AML-193 (cell line): ENCODE measurements at regions not wholly inside any gene's neighbourhood (a gene's known extent, or its start where the extent isn't known, plus 50 kb on each side); places are given as distances from the start of the nearest gene placed in this dataset.
"Not testable (repeated sequence)": the region's sequence is repeated elsewhere in the genome, so short reads cannot be mapped to it uniquely, and the experiment has no call there.

Experiments
- DNase-seq, 2 experiments: peaks; one replicate each; lab custom pipeline; 2025; lab: John Stamatoyannopoulos, UW

DNA sequence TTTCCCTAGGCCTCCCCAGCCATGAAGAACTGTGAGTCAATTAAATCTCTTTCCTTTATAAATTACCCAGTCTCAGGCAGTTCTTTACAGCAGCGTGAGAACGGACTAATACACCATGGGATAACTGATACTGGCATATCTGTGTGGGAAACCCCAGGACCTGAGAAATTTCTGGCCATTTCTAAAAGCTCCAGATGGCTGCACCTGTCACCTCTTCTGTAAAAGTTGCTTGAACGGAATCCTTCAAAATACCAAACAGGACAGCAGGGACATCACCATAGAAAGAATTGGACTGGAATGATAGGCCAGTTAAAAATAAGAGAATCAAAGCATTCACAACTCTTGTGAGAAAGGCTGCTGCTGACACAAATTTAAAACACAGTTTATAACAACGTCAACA lies 134.0 kb upstream of the FOXD4L5 start:
- DNase-seq = not testable (repeated sequence)

DNA sequence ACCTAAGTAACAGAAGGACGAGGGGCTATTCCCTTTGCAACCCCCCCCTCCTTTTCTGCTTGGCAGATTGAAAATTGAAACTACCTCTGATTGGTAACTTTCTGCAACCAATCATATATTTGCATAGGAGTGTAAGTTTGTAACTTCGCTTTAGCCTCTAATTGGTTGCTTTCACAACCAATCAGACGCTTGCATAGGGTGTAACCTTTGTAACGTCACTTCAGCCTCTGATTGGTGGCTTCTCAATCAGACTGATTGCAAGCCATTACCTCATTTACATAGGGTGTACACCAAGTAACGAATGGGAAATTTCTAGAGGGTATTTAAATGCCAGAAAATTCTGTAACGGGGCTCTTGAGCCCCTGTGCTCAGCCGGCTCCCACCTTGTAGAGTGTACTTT lies 131.9 kb upstream of the FOXD4L5 start:
- DNase-seq = not testable (repeated sequence)

DNA sequence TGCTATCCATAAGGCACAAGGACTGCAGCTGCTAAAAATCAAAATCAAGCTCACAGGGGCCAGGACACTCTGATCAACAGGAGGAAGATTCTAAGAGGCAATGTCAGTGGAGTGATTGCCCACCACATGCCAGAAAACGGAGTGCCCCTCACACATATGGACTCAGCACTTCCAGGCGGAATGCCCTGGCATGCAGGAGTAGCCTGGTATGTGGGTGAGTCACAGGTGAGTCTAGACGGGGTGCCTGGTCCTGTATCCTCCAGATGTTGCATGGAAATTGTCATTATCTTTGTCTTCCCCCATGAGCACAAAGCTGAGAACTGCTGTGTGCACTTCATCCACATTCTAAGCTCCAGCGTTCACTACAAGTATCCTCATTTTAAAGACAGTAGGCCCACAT lies 129.2 kb upstream of the FOXD4L5 start:
- DNase-seq = not testable (repeated sequence)

DNA sequence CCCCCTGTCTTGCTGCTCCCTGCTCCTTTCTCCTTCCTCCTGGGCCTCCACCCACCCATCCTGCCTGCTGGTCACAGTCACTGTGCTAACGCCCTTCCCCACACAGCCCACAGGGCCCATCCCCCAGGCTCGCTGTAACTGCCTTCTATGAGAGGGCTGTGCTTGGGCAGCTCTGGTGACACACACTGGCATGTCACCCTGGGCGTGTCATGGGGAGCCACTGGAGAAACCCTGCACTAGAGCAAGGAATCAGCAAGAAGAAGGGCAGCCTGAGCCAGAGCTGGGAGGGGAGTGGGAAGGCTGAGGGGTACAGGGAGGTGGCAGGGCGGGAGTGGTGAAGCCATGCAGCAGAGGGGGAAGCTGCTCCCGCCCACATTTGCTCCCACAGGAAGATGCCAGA lies 128.4 kb upstream of the FOXD4L5 start:
- not testable (repeated sequence) for DNase-seq

DNA sequence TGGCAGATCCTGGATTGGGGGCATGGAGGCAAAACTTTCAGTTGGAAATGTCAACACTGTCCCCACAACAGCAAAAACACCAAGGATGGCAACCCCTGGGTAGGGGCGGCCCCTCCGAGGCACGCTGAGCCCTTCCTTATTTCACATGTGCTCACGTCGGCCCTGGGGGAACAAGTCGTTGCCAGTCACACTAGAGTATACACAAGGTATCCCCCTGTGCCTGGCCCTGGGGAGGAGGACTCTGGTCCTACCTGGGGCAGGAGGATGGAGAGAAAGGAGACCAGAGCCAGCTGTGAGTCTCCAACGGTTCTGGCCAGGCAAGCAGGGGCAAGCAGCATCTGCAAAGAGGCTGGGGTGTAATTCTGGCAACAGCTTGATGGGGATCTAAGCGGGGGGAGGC lies 126.9 kb upstream of the FOXD4L5 start:
- no peak for DNase-seq

DNA sequence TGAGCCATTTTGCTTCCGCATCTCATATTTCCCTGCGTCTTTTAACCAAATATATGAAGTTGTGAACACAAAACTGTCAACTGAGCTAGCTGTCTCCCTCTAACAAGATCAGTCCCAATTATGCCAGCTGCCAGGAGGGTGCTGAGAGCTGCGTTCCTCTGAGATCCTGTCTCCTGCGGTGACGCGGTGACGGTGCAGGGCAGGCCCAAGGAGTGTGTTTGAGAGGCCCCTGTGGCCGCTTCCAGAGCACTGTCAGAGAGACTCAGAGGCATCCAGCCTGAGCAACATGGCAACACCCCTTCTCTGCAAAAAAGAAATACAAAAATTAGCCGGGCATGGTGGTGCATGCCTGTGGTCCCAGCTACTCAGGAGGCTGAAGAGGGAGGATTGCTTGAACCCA lies 126.3 kb upstream of the FOXD4L5 start:
- no peak for DNase-seq

DNA sequence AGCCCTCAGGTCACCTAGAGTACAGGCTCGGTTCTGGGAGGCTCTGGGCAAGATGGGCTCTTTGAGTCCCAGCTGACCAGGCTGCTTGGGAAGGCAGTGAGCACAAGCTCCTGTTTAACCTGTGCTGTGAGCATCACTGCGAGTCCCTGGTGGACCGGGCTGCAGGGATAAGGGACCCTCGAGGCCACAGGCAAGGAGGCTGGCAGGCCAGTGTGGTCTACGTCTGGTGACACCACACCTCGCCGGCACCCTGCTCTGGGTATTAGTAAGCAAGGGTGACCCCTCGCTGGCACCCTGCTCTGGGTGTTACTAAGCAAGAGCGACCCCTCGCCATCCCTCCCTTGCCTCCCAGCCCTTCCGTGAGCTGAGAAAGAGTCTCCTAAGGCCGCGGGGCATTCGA lies 125.9 kb upstream of the FOXD4L5 start:
- DNase-seq = no peak

DNA sequence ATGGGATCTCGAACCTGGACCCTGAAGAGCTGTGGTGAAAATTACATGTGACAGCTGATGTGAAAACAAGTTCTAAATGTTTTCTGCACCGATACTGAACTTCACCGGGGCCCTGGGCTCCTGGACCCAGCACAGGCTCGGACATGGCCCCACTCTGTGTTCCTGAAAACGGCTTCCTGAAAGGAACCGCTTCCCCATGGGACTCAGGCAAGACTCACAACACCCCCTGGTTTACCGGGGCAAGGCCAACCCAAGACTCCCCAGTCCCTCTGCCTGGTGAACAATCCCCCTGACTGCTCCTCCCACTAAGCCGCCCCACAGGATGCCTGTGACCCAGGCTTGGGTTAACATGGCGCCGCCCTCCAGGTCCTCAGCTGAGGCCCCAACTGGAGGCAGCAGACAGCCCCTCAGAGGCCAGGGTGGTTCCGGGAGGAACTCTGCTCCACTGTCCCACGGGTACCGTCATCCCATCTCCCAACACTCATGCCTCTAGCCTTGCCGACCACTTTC lies 124.5 kb upstream of the FOXD4L5 start:
- no peak for DNase-seq

DNA sequence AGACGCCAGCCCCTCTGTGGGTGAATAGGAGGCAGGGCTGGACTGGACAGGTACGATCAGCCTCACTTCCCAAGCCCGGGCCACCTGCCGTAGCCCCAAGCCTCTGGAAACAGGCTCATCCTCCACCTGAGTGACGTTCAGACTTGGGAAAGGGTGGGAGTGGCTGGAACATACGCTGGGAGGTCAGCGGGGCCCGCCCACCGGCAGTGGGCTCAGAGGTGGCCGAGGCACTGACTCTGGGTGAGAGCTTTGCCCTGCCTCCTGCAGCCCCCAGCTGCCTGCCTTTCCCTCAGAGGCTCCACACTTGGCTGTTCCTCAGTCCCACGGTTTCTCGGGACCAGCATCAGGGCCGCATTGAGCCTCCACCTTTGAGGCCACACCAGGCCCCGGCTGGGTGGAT lies 123.8 kb upstream of the FOXD4L5 start:
- DNase-seq = not testable (repeated sequence)

DNA sequence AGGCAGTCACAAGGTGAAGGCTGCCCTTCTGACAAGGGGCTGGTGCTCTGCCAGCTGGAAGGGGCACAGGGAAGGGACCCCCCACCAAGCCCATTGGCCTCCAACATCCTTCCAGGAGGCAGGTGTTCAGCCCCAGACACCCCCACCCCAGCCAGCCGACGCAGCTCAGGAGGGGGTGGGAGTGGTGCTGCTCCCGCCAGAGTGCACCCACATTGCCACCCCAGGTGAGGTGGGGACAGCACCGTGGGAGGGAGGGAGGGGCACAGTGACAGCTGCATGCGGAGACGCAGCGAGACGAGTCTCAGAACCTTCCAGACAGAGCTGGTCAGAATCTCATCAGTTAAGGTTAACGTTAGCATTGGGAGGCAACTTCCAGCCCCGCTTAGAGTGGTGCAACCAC lies 121.6 kb upstream of the FOXD4L5 start:
- not testable (repeated sequence) for DNase-seq

DNA sequence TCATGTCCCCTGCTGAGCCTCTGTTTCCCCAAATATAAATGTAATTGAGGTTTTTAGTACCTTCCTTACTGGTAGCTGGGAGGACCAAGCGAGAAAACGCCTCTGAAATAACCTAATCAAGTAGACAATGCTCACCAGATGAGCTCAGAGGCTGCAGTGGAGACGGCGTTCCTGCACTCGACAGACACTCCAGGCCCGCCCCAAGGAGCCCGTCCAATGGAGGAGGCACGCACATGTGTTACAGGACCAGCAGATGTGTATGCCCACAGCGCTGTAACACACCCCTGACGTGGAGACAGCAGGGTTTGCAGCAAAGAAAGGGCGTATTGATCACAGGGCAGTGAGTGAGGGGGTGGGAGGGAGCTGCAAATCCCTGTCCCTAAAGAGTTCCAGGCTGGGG lies 120.8 kb upstream of the FOXD4L5 start:
- DNase-seq = not testable (repeated sequence)

DNA sequence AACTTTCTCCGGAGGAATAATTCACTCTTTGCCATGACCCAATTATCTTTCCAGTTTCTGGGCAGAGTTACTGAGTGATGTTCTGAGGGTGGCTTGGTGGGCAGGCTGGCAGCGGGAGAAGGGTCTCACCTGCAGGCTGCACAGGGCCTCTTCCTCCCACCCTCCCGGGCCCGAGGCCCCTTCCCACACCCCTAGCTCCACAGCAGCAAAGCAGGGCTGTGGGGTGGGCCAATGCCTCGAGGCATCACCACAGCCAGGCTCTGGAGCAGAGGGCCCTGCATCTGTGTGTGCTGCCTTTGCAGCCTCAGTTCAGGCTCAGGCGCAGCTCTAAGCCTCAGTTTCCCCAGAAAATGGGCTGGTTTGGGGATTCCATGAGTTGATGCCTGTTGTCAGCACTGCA lies 120.2 kb upstream of the FOXD4L5 start:
- no peak for DNase-seq

DNA sequence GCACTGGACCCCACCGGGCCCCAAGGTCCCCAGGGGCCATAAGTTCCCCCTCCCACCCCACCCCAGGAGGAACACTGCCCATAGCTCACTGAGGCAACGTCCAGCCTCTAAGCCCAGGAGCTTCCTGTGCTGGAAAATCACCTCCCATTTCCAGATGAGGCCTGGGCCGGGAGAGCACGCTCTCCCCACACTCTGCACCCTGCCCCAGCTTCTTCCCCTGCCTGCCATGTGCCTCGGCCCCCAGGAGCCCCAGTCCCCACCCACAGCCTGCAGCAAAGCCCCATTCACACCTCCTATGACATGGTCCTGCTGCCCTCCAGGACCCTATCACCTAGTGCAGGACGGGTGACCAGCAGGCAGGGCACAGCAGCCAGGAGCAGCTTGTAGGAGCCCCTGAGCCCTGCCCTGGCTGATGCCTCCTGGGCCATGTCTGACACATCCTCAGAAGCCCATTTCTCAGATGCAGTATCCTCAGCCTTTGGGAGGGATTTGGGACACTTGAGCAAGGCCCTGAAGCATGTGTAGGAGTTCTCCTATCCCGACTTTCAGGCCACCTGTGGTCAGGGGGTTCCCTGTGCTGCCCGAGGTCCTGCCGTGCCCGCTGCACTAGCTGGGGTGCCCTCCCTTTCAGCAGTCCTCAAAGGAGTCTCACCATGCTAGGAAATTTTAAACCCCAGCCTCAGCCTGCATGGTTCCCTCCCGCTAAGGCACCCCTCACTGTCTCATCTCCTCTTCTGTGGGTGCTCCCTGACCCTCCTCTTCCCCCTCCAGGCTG lies 119.4 kb upstream of the FOXD4L5 start:
- no peak for DNase-seq

DNA sequence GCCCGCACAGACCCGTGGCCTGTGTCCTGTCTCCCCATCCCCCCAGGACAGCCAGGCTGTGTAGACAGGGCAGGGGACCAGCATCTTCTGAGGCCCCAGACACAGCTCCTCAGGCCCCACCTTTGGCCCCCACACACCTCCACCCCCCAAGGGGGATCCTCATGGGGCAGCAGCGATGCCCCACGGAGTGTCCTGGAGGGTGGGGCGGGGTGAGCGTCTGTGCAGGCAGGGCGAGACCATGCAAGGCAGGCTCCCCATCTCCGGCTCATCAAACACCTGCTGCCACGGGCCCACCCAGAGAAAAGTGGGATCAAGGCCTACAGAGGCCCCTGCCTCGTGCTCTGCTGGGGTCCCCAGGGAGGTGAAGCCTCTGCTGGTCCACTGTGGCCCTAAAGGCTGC lies 118.7 kb upstream of the FOXD4L5 start:
- DNase-seq = no peak

DNA sequence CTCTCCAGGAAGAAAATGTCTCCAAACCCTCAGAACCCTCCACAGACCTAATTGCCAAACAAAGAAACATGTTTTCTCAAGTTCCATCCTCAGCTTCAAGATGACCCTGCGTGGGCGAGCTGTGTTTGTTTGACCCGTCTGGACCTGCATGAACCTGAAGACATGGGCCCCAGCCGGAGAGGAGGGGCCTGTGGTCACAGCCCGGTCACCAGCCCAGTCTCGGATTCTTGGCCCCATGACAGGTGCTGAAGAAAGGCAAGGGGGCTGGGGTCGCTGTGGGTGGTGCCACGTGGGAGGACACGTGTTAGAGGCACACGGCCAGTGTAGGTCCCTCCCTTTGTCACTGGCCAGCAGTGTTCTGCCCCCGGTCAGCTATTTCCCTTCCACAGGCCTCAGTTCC lies 118.1 kb upstream of the FOXD4L5 start:
- not testable (repeated sequence) for DNase-seq

DNA sequence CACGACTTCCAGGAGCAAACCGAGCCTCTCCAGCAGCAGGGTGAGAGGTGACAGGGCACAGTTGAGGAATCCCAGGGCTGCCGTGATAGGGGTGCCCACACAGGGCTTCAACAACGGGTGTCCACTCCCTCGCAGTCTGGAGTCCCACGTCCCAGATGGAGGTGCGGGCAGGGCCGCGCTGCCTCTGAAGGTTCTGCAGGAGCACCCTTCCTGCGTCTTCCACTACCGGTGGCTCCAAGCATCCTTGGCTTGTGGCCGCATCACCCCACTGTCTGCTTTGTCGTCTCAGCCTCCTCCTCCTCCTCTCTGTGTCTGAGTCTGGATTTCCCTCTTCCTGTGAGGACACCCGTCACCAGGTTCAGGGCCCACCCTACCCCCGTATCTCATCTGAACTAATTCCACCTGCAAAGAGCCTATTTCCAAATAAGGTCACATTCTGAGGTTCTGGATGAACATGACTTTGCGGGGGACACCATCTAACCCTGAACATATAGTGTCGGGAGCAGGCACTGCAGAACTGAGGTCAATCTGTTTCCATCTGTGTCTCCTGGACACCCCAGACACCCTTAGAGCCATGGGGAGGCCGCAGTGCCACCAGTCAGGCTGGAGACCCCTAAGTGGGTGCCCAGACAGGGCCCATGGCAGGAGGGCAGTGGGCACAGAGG lies 117.3 kb upstream of the FOXD4L5 start:
- DNase-seq = not testable (repeated sequence)

DNA sequence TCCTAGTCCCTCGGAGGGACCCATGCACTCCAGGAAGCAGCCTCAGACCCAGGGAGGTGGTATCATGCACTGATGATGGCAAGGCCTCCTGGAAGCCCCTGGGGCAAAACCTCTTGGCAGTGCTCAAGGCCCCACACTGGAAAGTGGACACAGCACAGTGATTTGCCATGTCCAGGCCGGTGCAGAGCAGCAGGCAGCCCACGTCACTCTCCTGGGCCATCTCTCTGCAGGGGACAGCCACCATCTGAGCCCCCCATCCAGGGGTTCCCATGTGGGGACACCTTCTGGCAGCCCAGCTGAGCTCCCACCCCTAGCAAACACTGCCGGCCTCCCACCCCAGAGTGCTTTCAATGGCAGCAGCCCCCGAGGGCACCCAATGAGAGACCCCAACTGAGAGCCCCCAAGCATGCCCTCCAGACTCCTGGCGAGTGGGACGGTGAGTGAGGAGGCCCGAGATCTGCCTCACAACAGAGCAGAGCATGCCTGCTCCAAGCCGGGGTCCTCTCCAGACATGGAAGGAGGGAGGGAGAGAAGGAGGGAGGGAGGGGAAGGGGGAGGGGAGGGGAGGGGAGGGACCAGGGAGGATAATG lies 116.5 kb upstream of the FOXD4L5 start:
- not testable (repeated sequence) for DNase-seq

DNA sequence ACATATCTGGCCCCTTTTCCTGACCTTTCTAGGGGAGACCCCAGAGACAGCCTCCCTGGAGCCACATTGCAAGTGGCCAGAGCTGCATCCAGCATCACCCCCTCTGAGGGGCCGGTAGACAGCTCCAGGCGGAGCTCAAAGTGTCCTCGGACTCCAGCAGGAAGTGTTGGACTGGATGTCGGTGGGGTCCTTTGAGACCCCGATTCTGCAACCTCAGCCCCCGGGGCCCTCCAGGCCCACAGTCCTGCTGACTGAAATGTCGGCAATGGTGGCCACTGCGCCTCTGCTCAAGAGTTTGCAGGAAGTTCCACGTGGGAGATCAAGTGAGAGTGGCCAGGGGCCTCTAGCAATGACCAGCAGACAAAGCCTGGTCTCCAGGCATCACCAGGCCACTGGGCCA lies 115.9 kb upstream of the FOXD4L5 start:
- no peak for DNase-seq

DNA sequence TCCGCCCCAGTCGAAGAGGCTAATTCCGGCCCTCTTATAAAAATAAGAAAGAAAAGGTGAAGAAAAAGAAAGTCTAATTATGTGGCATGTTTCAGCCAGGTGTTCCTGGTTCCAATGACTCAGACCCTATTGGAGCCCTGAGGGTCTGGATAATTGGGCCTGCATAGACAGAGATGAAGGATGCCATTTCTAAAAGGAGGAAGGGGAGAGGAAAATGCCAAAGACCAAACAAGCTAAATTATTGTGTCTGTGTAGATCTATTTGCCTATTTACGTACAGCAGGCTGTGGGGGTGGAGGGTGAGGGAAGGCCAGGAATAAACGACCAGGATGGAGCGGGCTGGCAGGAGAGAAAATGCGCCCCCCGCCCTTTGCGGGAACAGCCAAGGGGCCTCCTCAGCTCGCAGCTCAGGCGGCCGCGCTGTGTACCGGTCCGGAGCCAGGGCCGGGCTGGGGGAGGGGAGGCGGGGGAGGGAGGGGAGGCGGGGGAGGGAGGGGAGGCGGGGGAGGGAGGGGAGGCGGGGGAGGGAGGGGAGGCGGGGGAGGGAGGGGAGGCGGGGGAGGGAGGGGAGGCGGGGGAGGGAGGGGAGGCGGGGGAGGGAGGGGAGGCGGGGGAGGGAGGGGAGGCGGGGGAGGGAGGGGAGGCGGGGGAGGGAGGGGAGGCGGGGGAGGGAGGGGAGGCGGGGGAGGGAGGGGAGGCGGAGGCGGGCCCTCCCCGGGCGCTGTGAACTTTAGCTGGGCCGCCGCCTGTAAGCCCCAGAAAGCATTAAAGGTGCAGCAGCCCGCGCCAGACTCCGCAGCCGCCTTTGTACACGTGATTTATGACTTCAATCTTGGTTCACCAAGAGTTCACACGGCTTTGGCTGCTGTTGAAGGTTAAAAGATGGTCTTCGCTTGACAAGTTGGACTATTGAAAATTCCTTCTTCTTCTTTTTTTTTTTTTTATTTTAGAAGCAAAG lies 113.0 kb upstream of the FOXD4L5 start:
- DNase-seq = not testable (repeated sequence)

DNA sequence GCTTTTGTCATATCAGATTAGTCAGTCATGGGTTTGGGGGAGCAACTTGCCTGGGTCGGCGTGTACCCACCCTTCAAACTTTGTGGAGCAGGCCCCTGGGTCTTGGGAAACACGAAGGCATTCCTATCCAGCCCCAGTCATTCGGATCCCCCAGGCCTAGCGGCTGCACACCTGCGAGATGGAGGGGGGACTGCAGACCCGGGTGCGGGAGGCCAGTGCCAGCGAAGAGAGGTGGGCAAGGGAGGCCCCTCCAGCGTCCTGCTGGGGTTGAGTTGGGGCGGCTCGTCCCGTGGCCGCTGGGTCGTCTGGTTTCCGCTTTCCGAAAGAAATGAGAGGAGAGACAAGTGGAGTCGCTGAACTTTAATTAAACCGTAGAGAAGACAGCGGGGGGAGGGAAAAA lies 112.2 kb upstream of the FOXD4L5 start:
- not testable (repeated sequence) for DNase-seq

DNA sequence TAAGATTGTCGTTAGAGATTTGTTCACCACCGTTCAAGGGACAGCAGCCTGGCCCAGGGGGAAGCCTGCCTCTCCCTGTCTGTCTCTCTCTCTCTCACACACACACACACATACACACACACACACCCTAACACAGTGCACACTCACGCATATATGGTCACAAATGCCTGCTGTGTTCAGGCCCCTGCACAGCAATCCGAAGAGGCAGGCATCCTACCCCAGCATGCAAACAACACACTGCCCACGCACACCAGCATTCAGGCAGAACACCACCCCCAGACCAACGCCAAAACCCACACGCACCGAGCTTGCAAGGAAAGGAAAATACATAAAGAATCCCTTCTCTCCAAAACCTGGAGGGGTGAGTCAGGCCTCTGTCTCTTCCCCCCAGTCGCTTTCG lies 111.6 kb upstream of the FOXD4L5 start:
- not testable (repeated sequence) for DNase-seq

DNA sequence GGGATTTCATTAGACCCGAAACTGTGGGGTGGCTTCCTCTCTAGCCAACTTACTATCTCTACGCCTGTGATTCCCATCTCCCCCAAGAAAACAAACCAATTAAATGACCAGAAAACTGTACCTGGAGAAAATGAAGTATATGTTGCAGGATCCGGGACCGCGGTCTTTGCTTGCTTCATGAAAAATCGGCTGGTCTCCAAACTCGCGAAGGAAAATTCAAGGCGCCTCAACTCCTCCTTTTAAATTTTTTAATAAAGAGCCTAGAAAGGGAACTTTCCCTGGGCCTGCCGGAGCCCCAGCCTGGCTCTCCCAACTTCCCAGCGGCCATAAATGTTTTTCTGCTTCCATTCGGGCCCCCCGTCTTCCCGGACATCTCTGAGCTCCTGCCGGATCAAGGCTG lies 110.8 kb upstream of the FOXD4L5 start:
- not testable (repeated sequence) for DNase-seq
